ENCODE measurements at regions not wholly inside any gene's neighbourhood (a gene's known extent, or its start where the extent isn't known, plus 50 kb on each side); places are given as distances from the start of the nearest gene placed in this dataset.

DNA sequence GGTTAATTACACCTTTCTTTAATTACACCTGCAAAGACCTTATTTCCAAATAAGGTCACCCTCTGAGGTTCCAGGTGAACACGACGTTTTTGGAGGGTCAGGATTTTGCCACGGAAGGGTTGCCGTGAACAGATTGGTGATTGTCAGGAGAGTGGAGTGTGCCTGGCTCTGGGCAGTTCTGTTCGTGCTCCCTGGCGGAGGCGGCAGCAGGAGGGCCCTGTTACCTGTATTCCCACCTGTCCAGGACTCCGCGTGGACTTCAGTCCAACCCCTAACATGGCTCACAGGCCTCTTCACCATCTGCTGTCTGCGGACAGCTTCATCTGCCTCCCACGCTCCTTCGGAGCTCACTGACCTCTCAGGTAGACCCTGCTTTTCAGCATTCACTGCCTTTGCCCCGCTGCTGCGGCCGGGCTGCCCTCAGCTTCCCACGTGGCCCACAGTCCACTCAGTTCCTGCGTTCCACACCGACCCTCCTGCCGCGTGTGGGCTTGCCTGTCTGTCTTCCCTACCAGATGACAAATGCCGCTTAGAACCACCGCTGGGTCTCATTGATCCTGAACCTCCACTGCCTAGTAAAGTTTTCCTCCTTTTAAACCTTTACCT, 187.5 kb upstream of the DIO3 start:
- no peak for DNase-seq

DNA sequence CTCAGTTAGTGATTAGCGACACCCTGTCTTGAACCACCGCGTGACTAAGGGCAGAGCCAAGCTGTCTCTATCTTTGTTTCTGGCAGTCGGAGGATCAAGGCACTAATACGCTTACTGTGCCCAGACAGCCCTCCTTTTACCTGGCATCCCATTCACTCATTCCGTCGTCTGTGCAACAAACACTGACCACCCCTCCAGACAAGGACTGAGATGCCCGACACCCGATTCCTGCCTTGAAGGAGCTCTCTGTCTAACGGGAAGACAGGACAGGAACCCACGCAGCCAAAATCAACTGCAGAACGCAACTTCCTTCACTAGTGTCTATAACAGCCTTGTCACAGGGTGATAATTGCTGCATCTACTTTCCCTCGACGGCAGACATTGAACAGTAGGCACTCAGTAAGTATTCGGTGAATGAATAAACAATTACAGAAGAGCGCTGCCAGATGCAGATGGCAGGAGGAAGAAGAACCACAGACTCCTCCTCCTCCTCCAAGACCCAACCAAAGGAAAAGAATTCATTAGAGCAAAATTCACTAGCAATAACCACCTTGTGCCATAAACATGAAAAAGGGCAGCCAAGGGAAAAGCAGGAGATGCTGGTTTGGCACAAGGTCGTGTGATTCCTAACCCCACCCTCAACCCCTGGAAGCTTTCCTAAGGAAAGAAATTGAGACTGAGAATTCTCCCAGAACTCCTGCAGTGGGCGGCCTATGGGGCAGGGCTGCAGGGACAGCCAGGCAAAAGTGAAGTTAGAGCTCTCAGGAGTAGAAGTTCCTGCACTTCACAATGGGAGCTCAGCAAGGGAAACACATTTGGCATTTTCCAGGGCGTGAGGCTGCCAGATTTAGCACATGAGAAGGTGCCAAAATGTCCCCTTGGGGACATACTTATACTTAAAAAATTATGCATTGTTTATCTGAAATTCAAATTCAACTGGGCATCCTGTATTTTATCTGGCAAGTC, 186.6 kb upstream of the DIO3 start:
- no peak for DNase-seq

DNA sequence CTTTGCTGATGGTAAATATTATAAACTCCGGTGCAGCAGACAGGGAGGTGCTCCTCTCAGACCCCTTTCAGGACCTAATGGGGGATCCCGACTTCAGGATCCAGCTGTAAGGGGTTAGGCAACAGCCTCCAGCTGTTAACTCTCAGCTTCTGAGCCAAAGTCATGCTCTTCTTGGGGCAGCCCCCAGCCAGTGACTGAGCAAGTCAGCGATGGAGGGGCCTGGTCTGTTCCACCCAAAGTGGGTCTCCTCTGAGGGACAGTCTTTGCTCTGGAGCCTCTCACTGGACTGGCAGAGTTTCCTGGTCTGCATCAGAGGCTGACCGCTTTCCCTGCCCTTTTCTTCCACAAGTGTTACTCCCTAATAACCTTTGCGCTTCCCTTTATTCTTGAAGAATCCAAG, 184.2 kb upstream of the DIO3 start:
- no peak for DNase-seq

DNA sequence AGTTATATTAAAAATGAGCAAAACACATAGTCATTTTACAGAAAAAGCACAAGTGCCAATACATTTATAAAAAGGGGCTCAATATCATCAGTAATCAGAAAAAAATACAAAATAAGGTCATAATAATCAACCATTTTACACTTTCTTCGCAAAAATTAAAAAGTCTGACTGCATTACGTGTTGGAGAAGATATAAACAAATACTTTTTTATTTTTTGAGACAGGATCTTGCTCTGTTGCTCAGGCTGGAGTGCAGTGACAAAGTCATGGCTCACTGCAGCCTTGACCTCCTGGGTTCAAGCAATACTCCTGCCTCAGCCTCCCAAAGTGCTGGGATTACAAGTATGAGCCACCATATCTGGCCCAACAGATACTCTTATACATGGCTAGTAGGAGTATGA, 181.5 kb upstream of the DIO3 start:
- DNase-seq: no peak

DNA sequence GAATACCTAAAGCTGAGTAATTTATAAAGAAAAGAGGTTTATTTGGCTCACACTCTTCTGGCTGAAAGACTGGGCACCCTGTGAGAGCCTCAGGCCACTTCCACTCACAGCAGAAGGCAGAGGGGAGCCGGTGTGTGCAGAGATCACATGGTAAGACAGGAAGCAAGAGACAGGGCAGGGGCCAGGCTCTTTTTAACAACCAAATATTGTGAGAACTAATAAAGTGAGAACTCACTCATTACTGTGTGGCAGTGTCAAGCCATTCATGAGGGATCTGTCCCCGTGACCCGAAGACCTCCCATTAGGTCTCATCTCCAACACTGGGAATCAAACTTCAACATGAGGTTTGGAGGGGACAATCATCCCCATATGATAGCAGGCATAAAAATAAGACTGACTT, 180.8 kb upstream of the DIO3 start:
- no peak for DNase-seq

DNA sequence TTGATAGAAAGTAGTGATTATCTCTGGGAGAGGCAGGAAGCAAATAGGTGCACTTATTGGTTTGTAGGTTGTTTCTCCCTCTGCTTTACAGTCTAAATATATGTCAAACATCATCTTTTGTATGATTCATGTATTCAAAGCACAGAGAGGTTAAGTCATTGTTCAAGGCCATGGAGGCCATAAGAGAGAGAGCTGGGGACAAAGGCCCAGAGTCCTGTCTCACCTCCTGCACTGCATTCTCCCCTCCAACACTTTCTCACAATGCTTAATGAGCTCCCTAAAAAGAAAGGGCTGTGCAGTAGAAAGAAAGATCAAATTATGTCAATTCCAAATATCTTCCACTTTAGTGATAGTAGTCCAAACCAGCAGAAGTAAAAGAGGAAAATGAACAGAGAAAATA, 180.4 kb upstream of the DIO3 start:
- no peak for DNase-seq

DNA sequence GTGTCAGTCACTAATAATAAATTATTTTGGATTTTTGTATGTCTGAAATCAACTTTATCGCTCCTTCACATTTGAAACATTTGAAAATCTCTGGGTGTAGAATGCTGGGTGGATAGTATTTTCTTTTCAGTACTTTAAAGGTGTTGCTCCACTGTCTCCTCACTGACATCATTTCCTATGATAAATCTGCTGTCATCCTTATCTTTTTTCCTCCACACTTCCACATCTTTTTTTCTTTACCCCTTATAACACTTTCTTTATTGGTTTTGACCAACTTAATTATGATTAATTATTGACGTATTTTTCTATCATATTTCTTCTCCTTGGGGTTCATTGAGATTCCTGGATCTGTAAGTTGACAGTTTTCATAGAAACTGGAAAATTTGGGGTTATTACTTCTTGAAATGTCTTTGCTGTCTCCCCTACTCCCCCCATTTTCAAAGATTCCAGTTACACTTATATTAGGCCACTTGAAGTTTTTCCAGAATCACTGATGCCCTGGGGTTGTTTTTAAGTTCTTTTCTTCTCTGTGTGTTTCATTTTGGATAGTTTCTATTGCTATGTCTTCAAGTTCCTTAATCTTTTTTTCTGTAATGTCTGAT, 177.5 kb upstream of the DIO3 start:
- DNase-seq: no peak

DNA sequence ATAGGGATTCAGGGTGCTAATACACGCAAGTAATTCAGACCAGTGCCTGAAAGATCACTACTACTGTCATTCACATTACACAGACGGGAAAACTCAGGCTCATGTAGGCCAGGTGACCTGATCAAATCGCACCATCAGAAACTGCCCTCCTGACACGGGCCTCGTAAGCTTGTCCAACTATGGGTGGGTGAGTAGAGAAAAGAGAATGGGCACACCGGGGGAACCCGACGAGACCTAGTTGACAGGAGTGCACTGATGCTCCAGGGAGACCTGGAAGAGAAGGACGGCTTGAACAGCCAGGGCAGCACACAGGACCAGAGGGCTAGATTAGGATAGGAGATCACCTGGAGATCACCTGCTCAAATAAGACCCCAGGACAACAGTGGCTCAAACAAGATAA, 166.9 kb upstream of the DIO3 start:
- DNase-seq: no peak

DNA sequence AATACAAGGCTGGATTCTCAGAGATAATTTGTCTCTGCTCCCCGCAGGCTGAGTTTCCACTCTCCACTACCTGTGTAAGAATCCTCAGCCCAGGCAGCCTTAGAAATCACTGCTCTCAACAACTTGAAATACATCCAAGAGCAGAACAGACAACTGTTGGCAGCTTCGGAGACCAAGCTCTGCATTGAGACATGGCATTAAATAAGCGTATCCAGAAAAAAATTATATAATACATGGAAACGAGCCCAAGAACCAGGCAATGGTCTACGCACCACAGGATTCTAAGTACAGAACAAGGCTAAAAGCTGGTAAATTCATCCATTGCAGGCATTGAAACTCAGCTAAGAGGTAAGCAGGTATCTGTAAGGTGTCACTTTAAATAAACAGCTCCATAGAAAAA, 165.5 kb upstream of the DIO3 start:
- DNase-seq: no peak

DNA sequence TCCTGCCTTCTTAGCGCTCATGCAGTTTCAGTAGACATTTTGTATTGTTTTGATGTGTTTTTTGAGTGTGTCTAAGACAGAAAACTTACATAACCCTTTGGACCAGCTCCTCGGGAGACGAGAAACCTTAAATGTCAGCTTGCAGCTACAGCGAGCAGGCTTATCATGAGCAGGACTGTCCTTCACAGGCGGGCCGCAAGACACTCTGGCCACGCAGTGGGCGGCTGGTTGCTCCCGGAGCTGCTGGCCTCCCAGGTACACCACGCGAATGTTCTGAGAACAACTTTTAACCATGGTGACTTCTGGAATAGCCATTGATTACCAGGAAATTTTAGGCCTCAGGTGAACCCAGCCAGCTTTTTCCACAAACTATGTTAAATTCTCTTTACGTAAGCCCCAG, 164.1 kb upstream of the DIO3 start:
- no peak for DNase-seq

DNA sequence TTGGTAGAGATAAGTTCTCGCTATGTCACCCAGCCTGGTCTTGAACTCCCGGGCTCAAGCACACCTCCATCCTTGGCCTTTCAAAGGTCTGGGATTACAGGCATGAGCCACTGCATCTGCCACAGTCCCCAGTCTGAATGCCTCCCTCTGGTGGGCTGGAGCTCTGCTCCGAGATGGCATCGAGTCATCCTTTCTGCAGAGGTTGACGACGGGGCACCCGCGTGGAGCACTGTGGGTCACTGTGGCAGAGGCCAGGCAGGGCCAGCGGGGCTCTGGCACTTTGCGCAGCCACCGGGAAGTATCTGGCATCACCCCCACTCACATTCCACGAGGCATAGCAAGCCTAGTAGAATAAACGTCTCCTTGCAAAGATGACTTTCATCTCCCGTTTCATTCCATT, 163.3 kb upstream of the DIO3 start:
- DNase-seq: no peak

DNA sequence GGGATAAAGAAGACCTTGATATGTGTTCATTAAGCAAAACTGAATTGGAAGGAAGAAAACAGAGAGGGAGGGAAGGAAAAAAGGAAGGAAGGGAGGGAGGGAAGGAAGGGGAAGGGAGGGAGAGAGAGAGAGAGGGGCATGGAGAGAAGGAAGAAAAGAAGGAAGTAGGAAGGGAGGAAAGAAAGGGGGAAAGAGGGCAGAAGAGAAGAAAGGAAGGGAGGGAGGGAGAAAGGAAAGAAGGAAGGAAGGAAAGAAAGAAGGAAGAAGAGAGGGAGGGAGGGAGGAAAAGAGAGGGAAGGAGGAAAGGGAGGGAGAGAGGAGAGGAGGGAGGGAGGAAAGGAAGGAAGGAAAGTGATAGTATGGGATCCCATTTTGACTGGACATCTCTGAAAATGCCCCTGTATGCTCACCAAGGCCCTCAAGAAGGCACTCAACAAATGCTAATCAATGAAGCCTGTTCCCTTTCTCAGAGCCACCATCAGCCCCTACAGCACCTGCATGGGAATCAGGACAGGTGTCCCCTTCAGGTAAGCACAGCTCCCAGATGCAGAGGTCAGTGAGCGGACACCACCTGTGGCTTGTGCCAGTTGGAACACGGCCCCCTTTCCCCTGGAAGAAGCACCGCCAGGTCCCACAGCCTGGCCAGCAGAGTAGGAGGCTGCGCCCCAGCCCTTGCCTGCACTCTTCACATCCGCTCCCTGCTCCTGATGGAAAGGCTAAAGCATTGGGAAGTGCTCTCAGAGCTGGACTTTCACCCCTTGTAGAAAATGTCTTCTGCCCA, 161.4 kb upstream of the DIO3 start:
- no peak for DNase-seq

DNA sequence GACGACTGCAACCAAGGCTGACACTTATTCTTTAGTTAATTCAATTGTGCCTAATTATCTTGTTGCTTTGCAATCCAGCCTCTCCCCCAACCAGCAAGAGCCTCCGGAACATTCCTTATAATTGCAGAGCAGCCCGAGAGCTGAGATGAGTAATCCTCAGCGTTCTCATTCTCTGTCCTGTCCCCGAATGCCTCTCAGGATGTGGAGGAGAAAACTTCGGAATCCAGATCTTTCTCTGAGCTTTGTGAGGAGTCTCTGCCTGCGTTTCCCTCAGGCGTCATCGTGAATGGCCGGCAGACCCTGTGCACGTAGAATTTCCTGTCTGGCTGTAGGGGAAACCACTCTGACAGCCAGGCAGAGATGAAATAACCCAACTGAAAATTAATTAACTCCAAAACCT, 160.5 kb upstream of the DIO3 start:
- no peak for DNase-seq

DNA sequence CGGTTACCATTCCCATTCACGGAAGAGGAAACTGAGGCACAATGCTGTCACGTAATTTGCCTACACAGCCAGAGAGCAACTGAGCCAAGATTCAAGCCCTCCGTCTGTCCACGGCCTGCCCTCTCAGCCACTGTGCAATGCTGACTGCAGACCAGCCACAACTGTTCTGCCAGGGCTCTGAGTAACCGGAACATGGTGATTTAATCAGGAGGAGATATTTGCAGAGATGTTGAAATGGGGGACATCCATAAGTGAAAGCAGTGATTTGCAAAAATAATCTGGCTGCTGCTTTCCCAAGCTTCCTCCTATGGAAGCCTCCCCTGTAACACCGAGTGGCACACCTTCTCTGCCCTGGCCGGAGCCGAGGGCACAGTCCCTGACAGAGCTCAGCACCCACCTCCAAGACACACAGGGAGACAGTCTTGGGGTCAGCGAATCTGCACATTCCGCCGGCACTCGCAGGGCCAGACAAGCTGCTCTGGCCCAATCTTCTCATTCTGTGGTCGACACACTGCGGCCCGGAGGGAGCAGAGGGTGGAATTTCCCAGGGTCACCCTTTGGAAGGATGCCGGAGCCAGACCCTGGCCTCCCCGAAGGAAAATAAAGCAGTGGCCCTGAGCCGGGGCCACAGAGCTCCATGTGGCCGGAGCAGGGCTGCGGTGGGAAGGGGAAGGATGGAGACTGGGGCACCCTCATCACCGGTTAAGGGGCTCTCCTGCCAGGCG, 158.2 kb upstream of the DIO3 start:
- no peak for DNase-seq

DNA sequence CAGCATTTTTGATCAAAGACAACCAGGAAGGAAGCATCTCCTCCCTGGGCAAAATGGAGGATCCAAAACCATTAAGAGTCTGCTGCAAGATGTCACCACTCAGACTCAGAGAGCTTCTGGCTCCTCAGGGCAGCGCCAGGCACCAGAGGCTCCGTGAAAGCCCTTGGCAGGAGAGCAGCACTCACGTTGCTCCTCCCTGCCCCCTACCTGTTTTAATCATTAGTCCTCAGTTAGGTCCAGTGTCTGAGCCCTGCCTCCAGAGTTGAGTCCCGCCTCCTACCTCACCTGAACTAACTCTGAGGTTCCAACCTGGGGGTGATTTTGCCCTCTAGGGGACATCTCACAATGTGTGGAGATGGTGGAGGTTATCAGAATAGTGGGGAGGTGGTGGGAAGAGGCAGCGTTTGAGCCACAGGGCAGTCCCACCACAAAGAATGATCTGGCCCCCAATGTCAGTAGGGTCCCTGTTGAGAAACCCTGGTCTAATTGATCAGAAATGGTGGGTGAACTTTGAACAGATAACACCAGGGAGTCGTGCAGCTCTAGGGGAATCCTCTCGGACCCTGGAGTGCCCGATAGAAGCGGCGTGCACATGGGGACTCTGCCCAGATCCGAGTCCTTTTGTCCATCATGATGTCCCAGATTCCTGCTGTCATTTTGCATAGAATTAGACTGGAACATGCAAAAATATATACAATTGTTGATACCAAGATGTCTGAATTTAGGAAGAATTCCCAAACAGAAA, 156.7 kb upstream of the DIO3 start:
- DNase-seq: no peak

DNA sequence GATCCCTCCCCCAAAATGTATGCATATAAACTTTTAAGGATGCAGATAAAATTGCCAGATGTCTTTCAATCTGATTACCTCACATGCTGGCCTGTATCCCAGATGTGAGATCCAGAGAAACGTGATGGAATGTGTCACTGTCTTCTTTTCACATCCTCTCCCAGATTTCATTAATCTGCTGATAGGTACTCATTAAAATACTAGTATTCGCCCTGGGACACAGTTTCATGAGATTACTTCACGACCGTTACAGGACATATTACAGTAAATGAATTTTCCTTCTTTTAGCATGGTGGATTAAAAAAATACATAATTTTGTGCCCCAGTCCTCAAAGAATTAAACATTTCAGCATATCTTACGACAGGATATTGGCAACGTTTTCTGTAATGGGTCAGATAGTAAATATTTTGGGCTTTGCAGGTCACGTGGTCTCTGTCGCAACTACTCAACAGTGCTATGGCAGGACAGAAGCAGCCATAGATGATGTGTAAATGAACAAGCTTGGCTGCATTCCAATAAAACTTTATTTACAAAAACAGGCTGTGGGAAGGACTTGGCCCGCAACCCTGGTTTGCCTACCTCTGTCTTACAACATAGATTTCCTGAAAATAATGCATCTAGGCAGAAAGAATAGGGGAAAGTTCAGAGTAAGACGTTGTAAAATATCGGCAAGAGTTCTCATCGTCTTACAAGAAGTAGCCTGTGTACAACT, 156.0 kb upstream of the DIO3 start:
- DNase-seq: no peak

DNA sequence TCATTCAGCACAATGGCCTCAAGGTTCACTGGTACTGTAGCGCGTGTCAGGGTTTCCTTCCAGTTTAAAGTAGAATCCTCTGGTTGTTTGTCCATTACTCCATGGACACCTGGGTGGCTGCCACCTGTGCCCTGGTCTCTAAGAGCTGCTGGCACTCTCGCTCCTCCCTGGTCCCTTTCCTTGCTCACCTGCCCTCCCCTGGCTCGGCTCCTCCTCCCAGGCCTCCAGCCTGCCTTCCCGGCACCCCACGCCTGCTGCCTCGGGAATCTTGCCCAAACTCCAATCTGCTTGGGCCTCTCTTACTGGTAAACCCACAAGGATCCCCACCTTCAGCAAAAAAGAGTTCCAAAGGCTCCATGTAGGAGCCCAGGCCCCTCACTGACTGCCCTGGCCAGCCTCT, 154.4 kb upstream of the DIO3 start:
- no peak for DNase-seq

DNA sequence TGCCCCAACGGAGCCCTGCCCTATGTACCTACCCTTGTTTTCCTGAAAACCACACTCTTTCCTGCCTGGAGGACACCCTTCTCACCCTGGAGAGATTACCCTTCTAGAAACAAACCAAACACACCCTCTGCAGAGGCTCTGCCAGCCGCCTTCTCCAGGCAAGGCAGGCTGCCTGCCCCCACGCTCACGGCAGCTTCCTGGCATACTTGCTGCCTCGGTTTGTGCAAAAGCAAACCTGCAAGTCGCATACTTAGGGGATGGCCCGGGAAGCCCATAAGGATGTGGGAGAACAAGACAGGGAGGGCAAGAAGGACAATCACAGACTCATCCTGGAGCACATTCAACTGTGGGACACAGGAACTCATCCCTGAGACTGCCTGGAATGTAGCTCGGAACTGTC, 154.0 kb upstream of the DIO3 start:
- DNase-seq: peak; percentile 29

DNA sequence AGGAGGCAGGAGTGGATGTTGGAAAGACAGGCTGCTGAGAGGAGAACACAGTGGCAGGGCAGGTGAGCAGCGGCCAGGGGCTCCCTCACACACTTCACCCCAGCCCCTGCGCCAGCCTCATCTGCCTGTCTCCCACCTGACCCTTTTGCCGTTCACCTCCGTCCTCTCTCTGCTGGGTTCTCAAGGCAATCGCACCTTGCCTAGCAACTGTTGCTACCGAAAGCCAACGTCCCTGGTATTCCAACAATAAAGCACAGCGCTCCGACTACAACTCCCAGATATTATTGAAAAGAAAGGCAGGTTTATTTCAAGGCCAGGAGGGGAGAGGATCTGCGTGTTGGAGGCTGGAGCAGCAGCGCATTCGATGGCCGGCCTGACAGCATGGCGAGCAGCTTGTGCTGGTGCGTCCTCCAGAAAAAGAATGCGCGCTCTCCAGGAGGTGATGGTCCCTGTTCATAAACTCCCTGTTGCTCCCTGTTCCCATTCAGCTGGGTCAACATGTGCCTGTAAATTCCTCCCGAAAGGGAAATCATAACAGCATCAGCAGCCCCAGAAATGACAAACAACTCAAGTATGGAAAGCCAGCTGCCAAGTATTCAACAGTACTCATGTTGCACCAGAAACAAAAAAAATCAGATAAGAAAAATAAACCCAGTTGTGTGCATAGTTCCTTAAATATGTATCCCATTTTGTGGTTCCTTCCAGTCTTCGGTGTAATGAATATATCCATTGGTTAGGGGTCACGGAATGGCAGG, 153.0 kb upstream of the DIO3 start:
- DNase-seq: no peak

DNA sequence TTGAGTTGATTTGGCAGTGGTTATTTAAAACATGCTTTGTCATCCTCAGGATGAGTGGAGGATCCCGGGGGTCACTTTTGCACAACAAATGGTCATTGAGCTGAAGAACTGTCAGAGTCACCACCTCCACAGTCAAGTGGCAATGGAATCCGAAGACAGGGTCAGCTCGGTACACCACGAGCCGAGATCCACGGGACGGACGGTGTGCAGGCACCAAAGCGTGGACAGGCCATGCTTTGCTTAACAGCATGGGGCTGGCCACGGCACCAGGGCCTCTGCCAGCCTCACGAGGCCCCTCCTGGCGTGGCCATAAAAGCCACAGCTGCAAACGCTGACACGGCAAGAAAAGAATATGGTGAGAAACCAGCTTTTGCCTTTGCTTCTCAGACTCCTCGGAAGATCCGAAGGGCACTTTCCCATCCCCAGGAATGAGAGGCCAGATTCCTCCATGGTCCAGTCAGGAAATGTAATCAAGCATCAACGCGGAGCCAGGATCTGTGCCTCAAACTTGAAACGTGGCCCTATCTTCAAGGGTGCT, 152.2 kb upstream of the DIO3 start:
- no peak for DNase-seq
